Transverse colon (tissue), 4 donors: ENCODE measurements at regions not wholly inside any gene's neighbourhood (a gene's known extent, or its start where the extent isn't known, plus 50 kb on each side); places are given as distances from the start of the nearest gene placed in this dataset.

Experiments
- POLR2A ChIP-seq: fragments of 450-650 bp; IDR thresholded peaks from one replicate; pipeline ENCODE4 v1.6.1; 2016; ENCODE audit warnings: antibody characterized with exemption, mild to moderate bottlenecking, moderate library complexity
- POLR2AphosphoS5 ChIP-seq, 3 donors: sonication (generic); formaldehyde crosslinking; IDR thresholded peaks; one replicate each; pipeline ENCODE4 v1.6.1; 2016; ENCODE audit warnings: antibody characterized with exemption in 3 of 3
- TF ChIP-seq, protein P1 (sequence below), 5 experiments: fragments of 200-600 bp in 3 of 5; fragments of 450-650 bp in 2 of 5; sonication (generic) in 3 of 5; IDR thresholded peaks; 1 replicate in 2 of 5; 2 replicates in 3 of 5; pipeline ENCODE4 v1.5.1; 2016 to 2017; ENCODE audit warnings: antibody characterized with exemption in 5 of 5, inconsistent platforms in 3 of 5, mild to moderate bottlenecking in 2 of 5, moderate library complexity in 1 of 5

GRCh38 chr7:156043416-156044178 lies 231.3 kb upstream of the SHH start:
- TF ChIP-seq POLR2AphosphoS5 (IDR thresholded peaks at IDR 0.05): no peak
- TF ChIP-seq POLR2A: no peak
- TF ChIP-seq, protein P1, sequence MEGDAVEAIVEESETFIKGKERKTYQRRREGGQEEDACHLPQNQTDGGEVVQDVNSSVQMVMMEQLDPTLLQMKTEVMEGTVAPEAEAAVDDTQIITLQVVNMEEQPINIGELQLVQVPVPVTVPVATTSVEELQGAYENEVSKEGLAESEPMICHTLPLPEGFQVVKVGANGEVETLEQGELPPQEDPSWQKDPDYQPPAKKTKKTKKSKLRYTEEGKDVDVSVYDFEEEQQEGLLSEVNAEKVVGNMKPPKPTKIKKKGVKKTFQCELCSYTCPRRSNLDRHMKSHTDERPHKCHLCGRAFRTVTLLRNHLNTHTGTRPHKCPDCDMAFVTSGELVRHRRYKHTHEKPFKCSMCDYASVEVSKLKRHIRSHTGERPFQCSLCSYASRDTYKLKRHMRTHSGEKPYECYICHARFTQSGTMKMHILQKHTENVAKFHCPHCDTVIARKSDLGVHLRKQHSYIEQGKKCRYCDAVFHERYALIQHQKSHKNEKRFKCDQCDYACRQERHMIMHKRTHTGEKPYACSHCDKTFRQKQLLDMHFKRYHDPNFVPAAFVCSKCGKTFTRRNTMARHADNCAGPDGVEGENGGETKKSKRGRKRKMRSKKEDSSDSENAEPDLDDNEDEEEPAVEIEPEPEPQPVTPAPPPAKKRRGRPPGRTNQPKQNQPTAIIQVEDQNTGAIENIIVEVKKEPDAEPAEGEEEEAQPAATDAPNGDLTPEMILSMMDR (IDR thresholded peaks at IDR 0.05): no peak
